ENCODE measurements at regions not wholly inside any gene's neighbourhood (a gene's known extent, or its start where the extent isn't known, plus 50 kb on each side); places are given as distances from the start of the nearest gene placed in this dataset.

- DNase-seq = no peak
These were observed 153.5 kb upstream of the FOXF1 start for GRCh38 chr16:86356804-86357203.

- DNase-seq = no peak
These were observed 153.0 kb upstream of the FOXF1 start for GRCh38 chr16:86357303-86357702.

- no peak for DNase-seq
These were observed 152.4 kb upstream of the FOXF1 start for GRCh38 chr16:86357950-86358349.

GRCh38 chr16:86359571-86359970, 150.8 kb upstream of the FOXF1 start:
- DNase-seq = no peak

GRCh38 chr16:86362155-86362849, 148.0 kb upstream of the FOXF1 start:
- no peak for DNase-seq

- no peak for DNase-seq
These were observed 147.3 kb upstream of the FOXF1 start for GRCh38 chr16:86363057-86363490.

- no peak for DNase-seq
These were observed 146.3 kb upstream of the FOXF1 start for GRCh38 chr16:86363836-86364618.

- DNase-seq = no peak
These were observed 145.5 kb upstream of the FOXF1 start for GRCh38 chr16:86364653-86365380.

GRCh38 chr16:86365513-86366273, 144.6 kb upstream of the FOXF1 start:
- no peak for DNase-seq

GRCh38 chr16:86366481-86366880, 143.8 kb upstream of the FOXF1 start:
- DNase-seq = no peak

- DNase-seq = no peak
These were observed 142.8 kb upstream of the FOXF1 start for GRCh38 chr16:86367291-86368072.

GRCh38 chr16:86368261-86368660, 142.1 kb upstream of the FOXF1 start:
- no peak for DNase-seq

- no peak for DNase-seq
These were observed 140.3 kb upstream of the FOXF1 start for GRCh38 chr16:86370062-86370461.

GRCh38 chr16:86371083-86371803, 139.1 kb upstream of the FOXF1 start:
- no peak for DNase-seq

GRCh38 chr16:86372193-86372592, 138.1 kb upstream of the FOXF1 start:
- no peak for DNase-seq

GRCh38 chr16:86373276-86373901, 136.9 kb upstream of the FOXF1 start:
- DNase-seq = no peak

GRCh38 chr16:86374603-86375130, 135.7 kb upstream of the FOXF1 start:
- no peak for DNase-seq

- DNase-seq = no peak
These were observed 135.0 kb upstream of the FOXF1 start for GRCh38 chr16:86375364-86375763.

- DNase-seq = no peak
These were observed 134.5 kb upstream of the FOXF1 start for GRCh38 chr16:86375851-86376250.

GRCh38 chr16:86376837-86377236, 133.5 kb upstream of the FOXF1 start:
- no peak for DNase-seq

Data from activated CD8-positive, alpha-beta memory T cell treated with anti-CD3 and anti-CD28 coated beads for 24 hours (primary cell).